ENCODE measurements at regions not wholly inside any gene's neighbourhood (a gene's known extent, or its start where the extent isn't known, plus 50 kb on each side); places are given as distances from the start of the nearest gene placed in this dataset.

- TF ChIP-seq CTCF (IDR thresholded peaks at IDR 0.05; ENCODE audit: low read depth, low read length) (no peak), EZH2phosphoT487 (IDR thresholded peaks at IDR 0.05; ENCODE audit: low read depth) (no peak)
Observed at GRCh38 chr3:192013110-192013509, 552.1 kb downstream of the PYDC2 start.

Measured in OCI-LY3 (cell line).